SIG-M5 treated with dmso at 0.1 percent for 504 hours (cell line): ENCODE measurements at regions not wholly inside any gene's neighbourhood (a gene's known extent, or its start where the extent isn't known, plus 50 kb on each side); places are given as distances from the start of the nearest gene placed in this dataset.

ENCODE experiments used
- DNase-seq: peaks from one replicate; lab custom pipeline; 2025; ENCODE audit not compliant: unreplicated experiment; lab: John Stamatoyannopoulos, UW

DNA sequence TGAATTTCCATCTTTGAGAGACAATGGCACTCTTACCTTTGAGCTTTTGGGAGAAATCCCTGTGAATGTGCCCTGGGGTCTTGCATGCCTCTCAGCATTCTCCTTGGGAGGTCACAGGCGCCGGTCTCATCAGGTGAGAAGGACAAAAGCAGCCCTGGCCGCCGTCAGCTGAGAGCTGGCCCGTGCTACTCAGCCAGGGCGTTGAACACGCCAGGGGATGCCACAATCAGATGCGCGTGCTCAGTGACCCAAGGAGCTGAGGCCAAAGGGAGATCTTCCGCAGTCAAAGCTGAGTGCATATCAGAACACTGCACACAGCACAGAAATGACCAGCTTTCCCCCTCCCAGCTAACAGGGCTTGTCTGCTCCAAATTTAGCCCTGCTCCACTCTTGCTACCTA, 253.6 kb upstream of the NOX3 start:
- DNase-seq: no peak

DNA sequence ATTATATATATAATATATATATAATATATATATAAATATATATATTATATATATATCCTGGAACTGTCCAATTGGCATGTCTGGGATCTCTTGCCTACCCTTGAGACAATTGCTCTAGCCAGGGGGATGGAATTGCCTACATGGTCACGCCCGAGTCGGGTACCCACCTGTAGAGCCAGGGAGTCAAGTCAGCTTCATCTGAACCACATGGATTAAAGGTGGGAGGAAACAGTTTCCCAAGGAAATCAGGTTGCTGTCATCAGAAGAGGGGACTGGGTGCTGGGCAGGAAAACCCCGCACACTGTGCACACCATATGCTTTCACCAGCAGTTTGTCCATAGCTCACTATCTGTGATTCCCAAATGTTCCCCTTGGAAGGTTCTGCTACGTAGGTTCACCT, 252.5 kb upstream of the NOX3 start:
- DNase-seq: no peak

DNA sequence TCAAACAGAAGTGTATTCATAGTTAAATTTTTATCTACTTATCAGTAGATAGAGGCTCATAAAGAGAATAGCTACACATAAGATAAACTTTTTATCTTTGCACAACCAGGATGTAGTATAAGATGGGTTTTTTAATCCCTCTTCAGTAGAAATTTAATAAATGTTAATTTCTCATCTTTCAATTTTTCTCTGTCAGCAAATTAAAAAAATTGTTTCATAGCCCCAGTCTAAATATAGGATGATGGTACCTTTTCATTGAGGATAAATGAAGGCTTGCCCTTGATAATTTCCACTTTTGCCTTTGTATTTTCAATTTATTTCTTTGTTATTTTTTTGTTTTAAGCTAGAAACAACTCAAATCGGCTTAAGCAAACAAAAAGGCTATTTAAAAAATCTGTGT, 251.2 kb upstream of the NOX3 start:
- DNase-seq: no peak

GRCh38 chr6:155706341-155706740, 250.7 kb upstream of the NOX3 start:
- no peak for DNase-seq

- DNase-seq: no peak
These were observed 245.7 kb upstream of the NOX3 start for GRCh38 chr6:155701342-155701741.

DNA sequence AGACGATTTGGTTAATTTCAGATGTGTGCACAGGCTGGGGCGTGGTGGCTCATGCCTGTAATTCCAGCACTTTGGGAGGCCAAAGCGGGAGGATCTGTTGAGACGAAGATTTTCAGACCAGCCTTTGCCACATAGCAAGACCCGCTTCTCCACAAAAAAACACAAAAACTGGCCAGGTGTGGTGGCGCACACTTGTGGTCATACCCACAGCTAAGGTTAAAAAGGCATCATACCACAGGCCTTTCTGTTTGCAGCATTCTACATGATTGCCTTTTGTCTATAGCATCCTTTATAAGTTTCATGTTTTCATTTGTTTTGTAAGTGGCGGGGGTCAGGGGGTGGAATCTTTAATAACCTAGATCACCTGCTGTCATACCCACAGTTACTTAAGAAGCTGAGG, 239.9 kb upstream of the NOX3 start:
- no peak for DNase-seq

DNA sequence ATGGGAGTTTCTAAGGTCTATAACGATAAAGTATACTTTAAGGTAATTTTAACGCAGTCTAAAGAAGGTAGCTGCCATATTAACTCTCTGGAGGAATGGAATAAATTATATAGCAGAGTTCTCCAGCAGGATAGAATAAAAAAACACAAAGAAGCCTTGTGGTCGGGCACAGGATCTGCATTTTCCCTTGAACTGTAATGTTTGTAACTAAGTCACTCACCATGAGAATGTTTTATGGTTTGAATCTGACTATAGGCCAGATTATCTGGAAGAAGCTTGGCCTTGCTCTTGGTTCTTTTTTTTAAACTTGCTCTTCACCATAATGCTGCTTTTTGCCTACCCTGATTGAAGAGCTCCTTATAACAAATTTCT, 238.8 kb upstream of the NOX3 start:
- no peak for DNase-seq

DNA sequence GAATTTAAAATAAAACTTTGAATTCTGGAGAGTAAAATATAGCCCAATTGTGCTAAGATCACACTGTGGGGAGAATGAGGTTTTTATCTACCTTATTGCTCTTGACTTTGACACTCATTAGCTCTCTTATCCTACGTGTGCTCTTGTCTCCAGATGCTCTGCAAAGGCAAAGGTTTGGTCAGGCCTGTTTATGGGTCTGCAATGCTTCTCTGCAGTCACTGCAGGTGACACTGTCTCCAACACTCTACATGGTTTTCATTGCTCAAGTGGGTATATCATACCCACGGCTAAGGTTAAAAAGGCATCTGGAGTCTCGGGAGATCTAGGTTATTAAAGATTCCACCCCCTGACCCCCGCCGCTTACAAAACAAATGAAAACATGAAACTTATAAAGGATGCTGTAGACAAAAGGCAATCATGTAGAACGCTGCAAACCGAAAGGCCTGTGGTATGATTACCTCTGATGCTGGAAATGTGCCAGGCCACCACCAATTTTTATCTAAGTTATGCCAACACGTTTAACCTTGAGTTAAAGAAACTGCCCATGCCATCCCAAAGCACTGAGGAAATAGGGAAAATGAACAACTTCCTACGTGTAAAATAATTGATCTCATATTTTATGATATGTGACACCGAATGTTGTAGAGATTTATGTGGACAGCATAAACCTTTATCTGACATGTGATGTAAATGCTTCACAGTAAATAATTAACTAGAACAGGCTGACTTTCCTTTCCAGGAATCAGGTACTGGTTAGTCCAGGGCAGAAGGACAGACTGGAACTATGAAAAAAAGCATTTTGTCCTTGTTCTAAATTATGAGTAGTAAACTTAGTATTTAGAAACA, 238.2 kb upstream of the NOX3 start:
- DNase-seq: no peak

DNA sequence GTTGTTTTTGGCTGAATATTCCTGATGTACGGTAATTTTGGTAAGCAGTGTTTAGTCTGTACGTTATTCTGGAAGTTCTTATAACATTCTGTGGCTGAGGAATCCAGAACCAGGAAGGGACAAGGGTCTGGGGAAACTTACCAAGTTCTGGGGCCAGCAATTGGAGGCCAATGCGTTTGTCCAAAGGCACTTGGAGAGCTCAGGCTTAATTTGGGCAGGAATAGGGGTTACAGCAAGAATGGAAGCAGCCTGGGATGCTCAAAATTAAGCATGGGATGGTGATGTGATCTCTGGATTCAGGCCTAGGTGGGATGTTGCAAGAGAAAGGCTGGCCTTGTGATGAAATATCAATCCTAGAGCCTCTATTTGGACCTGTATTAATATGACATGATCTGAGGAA, 235.2 kb upstream of the NOX3 start:
- no peak for DNase-seq

GRCh38 chr6:155687645-155688044, 232.0 kb upstream of the NOX3 start:
- no peak for DNase-seq

DNA sequence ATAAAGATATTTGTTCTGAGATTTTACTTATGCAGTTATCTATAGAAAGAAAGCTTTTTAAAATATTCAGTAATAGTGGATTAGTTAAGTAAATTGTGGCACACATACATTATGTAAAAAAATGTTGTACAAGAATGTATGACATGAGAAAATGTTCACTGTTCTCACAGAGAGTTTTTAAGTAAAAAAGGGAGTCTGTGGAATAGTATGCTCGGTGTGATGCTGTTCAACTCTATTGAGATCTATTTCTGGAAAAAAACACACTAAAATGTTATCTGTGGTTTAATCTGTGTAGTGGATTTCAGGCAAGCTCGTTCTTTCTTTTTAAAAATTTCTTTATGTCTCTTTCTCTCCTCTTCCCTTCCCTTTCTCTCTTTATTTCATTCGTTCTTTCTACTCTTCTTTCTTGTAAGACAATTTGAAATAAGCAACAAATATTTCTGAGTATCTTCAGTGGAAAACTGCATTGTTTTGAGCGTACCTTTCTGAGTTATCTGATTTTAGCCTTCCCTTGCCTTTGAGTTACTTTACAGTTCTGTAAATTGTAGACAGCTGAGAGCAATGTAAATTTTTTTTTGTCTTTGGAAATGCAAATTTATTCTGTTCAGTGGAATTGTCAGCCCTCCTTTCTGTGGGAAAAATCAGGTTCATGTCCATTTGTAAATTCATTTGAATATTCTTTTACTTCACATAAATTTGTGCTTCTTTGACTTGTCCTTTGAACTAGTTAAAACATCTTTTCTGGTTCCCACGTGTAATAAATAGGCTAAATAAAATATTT, 229.0 kb upstream of the NOX3 start:
- no peak for DNase-seq

DNA sequence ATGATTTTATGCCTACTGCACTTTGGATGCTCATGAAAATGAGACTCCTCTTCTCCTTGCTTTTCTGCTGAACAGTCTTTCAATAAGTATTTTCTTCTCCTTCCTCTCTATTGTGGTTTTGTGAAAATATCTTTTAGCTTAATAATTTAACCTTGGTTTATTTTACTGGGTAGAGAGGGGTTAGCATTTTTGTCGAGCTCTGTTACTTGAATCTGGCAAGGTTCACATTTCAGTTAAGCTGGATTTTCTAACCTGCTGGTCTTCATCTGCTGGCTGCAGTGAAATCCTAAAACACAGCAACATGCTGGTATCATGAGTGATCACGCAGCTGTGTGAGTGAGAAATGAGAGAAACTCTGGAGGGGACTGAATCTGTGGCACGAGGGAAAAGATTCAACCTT, 222.7 kb upstream of the NOX3 start:
- no peak for DNase-seq

DNA sequence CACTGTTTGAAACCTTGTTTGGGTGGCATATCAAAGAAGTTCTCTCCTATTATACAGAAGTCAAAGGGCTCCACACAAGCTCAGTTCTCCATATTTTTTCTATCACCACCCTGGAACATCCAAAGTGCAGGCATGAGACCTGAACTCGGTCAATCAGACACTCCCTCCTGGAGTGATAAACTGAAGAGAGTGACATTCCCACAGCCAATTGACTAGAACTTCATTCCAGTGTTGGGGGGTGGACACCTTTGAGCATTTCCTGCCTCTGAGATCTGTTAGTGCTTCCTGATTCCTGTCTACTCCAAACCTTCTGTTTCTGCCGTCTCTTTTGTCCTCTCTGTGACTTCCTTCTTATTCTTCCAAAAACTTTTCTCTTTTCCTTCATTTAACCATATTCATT, 220.7 kb upstream of the NOX3 start:
- DNase-seq: no peak

DNA sequence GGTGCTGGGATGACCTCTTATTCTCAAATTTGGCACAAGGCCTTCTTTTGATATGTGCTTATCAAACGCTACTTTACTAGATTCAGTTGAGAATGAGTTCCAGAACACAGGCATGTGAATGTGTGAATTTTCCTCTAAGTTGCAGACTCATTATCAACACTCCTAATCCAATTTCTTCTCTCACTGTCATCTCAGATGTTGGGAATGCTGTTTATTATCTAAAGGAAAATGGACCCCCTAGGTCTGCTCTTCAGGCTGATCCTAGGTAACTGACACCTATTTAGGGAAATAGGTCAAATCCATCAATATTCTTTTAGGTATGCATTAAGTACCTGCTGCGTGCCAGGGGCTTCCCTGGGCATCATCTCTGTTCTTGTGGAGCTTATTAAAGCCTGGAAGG, 215.0 kb upstream of the NOX3 start:
- DNase-seq: no peak

DNA sequence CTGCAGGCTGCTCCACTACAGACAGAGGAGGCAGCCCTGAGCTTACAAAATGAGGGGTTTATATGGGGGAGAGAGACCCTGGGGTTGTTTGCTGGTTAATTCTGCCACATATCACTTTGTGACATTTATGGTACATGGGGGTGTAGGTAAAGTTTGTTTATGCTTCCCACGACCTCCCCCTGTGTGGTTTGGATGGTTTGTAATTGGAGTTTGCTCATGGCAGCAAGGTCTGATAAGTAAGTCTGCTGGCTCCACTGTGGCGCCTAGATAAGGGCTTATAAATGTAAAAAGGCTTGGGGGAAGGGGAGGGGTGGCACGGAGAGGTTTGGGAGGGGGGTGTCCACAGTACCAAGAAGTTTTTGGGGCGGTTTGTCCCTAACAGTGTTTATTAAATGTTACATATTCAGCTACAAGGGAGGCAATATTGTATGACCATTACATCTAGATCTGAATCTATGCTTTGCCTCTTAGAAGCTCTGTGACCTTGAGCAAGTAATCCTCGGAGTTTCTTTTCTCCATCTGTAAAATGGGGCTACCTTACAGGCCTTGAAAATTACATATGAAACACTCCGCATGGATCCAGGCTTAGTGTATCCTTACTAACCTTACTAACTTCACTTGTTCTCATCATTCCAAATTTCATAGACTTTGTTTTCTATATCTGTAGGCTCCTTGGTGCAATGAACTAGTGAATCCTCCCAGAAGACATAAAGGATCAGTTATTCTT, 204.8 kb upstream of the NOX3 start:
- DNase-seq: no peak

DNA sequence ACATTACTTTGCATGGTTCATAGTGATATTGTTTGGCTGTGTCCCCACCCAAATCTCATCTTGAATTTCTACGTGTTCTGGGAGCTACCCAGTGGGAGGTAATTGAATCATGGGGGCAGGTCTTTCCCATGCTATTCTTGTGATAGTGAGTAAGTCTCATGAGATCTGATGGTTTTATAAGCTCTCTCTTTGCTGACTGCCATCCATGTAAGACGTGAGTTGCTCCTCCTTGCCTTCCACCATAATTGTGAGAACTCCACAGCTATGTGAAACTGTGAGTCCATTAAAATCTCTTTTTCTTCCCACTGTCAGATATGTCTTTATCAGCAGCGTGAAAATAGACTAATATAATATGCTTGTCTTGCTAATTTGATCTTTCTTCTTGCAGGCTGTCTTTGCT, 200.4 kb upstream of the NOX3 start:
- no peak for DNase-seq

GRCh38 chr6:155654474-155654873, 198.8 kb upstream of the NOX3 start:
- no peak for DNase-seq

DNA sequence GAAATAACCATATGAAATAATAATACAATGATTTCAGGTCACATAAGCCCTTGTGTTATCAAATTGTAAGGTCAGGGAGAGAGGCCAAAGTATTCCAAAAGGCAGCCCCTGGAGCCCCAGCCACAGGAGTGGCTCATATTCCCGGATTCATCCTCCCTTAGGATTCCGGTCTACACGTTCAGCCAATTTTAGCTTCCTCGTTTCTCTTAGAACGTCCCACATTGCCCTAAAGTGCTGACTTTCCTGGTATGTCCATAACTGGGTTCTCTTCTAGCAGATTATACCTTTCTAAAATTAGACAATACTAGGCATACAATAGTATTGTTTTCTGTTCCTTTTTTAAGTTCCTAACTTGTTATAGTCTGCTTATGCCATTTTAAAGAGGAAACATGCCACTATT, 192.7 kb upstream of the NOX3 start:
- DNase-seq: no peak

GRCh38 chr6:155647354-155647753, 191.7 kb upstream of the NOX3 start:
- no peak for DNase-seq

DNA sequence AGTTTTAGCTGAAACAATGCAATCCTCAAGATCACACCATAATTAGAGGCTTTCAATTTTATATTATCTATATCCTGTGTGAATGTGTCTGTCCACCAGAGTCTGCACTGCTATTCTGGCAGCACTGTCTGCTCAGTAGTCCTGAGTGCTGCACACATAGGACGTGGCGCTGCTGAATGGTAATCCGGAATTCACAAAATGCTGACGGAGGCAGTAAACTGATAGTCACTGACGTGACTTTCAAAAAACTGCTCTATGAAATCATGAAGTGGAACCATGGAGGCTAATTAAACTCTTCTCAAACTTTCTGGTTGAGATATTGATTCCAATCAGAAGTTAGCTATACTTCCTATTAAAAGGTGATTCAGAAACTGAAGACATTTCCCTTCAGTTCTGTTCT, 190.8 kb upstream of the NOX3 start:
- DNase-seq: no peak

- DNase-seq: no peak
These were observed 189.7 kb upstream of the NOX3 start for GRCh38 chr6:155645325-155645724.

DNA sequence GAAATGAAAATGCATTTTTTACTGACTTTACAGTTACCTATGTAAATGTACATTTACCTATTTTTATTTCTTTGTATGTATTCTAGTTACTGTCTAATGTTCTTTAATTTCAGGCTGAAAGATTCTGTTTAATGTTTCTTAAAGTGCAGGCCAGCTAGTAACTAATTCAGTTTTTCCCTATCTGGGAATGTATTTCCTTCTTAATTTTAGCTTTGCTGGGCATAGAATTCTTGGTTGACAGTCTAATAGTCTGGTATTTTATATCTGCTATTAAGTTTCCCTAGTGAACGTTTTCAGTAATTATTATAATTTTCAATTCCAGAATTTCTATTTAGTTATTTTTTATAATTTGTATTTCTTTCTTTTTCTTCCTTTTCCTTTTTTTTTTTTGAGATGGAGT, 186.0 kb upstream of the NOX3 start:
- no peak for DNase-seq
